GM19025 (cell line): ENCODE measurements at regions not wholly inside any gene's neighbourhood (a gene's known extent, or its start where the extent isn't known, plus 50 kb on each side); places are given as distances from the start of the nearest gene placed in this dataset.

ENCODE experiments used
- ATAC-seq: cut with Tn5 transposase; IDR thresholded peaks from one replicate; pipeline ENCODE4 v1.9.1; 2021; ENCODE audit warnings: mild to moderate bottlenecking, low read depth, moderate library complexity; ENCODE audit not compliant: unreplicated experiment

GRCh38 chr11:13103962-13104554 lies 94.9 kb downstream of the RASSF10 start:
- ATAC-seq: no peak

GRCh38 chr11:13104619-13105236 lies 95.6 kb downstream of the RASSF10 start:
- no peak for ATAC-seq

GRCh38 chr11:13105237-13105844 lies 96.2 kb downstream of the RASSF10 start:
- ATAC-seq: peak; percentile 50

GRCh38 chr11:13107544-13108044 lies 98.5 kb downstream of the RASSF10 start:
- ATAC-seq: no peak

- ATAC-seq: no peak
Observed at GRCh38 chr11:13108416-13108815, 99.3 kb downstream of the RASSF10 start.

- ATAC-seq: no peak
Observed at GRCh38 chr11:13109616-13110015, 100.5 kb downstream of the RASSF10 start.

- ATAC-seq: no peak
Observed at GRCh38 chr11:13110145-13110544, 101.0 kb downstream of the RASSF10 start.

GRCh38 chr11:13110929-13111812 lies 102.1 kb downstream of the RASSF10 start:
- ATAC-seq: peak; percentile 28

GRCh38 chr11:13111813-13112130 lies 102.7 kb downstream of the RASSF10 start:
- no peak for ATAC-seq

- peak; percentile 57 for ATAC-seq
Observed at GRCh38 chr11:13114566-13115379, 105.7 kb downstream of the RASSF10 start.

- no peak for ATAC-seq
Observed at GRCh38 chr11:13115380-13115675, 106.2 kb downstream of the RASSF10 start.

- ATAC-seq: no peak
Observed at GRCh38 chr11:13116491-13116890, 107.4 kb downstream of the RASSF10 start.

- ATAC-seq: no peak
Observed at GRCh38 chr11:13117344-13117743, 108.2 kb downstream of the RASSF10 start.

GRCh38 chr11:13118194-13118593 lies 109.1 kb downstream of the RASSF10 start:
- ATAC-seq: no peak

GRCh38 chr11:13118650-13119049 lies 109.5 kb downstream of the RASSF10 start:
- no peak for ATAC-seq

GRCh38 chr11:13119361-13119760 lies 110.2 kb downstream of the RASSF10 start:
- no peak for ATAC-seq

- no peak for ATAC-seq
Observed at GRCh38 chr11:13119941-13120520, 110.9 kb downstream of the RASSF10 start.

GRCh38 chr11:13120691-13121090 lies 111.6 kb downstream of the RASSF10 start:
- ATAC-seq: no peak

- no peak for ATAC-seq
Observed at GRCh38 chr11:13126430-13126829, 117.3 kb downstream of the RASSF10 start.

- no peak for ATAC-seq
Observed at GRCh38 chr11:13127161-13127560, 118.0 kb downstream of the RASSF10 start.
